ENCODE measurements at regions not wholly inside any gene's neighbourhood (a gene's known extent, or its start where the extent isn't known, plus 50 kb on each side); places are given as distances from the start of the nearest gene placed in this dataset.

- no peak for TF ChIP-seq POLR2A (IDR thresholded peaks at IDR 0.05)
- TF ChIP-seq, protein P1, sequence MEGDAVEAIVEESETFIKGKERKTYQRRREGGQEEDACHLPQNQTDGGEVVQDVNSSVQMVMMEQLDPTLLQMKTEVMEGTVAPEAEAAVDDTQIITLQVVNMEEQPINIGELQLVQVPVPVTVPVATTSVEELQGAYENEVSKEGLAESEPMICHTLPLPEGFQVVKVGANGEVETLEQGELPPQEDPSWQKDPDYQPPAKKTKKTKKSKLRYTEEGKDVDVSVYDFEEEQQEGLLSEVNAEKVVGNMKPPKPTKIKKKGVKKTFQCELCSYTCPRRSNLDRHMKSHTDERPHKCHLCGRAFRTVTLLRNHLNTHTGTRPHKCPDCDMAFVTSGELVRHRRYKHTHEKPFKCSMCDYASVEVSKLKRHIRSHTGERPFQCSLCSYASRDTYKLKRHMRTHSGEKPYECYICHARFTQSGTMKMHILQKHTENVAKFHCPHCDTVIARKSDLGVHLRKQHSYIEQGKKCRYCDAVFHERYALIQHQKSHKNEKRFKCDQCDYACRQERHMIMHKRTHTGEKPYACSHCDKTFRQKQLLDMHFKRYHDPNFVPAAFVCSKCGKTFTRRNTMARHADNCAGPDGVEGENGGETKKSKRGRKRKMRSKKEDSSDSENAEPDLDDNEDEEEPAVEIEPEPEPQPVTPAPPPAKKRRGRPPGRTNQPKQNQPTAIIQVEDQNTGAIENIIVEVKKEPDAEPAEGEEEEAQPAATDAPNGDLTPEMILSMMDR (IDR thresholded peaks at IDR 0.05): no peak
These were observed 514.7 kb upstream of the SGO1 start for GRCh38 chr3:20700714-20701113.

Measured in tibial nerve (tissue), 3 donors.